NCI-H2171 (cell line): ENCODE measurements at regions not wholly inside any gene's neighbourhood (a gene's known extent, or its start where the extent isn't known, plus 50 kb on each side); places are given as distances from the start of the nearest gene placed in this dataset.

Experiments
- DNase-seq: peaks from one replicate; lab custom pipeline; 2025; lab: John Stamatoyannopoulos, UW

DNA sequence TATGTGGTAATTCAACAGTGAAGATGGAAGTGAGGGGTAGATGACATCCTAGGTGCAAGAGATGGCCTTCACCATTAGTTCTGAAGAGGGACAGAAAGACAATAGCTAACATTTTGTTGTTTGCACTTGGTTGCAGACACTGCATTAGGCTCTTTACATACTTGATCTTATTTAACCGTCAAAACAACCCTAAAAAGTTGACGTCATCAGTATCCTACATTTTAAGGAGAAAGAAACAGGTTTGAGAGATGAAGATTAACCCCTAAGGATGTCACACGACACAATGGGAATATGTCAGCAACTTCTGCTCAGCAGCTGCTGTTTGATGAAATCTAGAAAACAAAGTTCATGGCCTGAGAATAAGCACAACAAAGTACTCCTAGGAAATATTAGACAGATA, 72.6 kb upstream of the MC3R start:
- DNase-seq = no peak

GRCh38 chr20:56178219-56178618, 70.3 kb upstream of the MC3R start:
- no peak for DNase-seq

DNA sequence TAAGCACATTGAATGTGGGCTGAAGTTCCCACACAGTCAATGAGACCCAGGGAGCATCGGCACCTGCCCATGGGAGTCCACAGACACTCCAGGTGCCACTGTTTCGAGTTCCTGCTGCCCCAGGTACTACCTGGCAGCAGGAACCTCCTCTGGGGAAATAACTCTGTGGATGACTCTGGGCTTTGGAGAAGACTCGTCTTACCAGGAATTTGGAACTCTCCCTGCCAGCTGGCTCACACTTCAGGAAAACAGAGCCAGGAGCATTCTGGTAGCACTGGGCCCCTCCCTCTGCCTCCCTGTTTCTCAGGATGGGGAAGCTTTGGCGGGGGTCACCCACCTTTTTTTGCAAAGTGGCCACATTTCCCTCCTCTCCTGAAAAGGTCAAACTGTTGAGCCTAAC, 69.5 kb upstream of the MC3R start:
- no peak for DNase-seq

DNA sequence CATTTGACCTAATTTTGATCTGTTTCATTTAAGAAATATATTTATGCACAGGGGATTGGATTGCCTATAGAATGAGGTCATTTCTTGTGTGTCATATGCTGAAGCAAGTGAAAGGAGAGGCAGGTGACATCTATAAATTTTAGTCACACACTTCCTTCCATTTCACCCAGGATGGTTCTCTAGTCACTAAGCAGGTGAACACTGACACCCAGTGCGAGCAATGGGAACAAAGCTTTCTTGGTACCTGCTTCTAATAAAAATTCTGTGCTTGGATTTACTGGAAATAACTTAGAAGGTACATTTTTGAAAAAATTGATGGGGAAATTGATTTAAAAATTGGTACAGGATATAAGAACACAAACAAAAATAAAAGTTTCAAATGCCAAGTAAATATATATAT, 66.9 kb upstream of the MC3R start:
- DNase-seq = no peak

DNA sequence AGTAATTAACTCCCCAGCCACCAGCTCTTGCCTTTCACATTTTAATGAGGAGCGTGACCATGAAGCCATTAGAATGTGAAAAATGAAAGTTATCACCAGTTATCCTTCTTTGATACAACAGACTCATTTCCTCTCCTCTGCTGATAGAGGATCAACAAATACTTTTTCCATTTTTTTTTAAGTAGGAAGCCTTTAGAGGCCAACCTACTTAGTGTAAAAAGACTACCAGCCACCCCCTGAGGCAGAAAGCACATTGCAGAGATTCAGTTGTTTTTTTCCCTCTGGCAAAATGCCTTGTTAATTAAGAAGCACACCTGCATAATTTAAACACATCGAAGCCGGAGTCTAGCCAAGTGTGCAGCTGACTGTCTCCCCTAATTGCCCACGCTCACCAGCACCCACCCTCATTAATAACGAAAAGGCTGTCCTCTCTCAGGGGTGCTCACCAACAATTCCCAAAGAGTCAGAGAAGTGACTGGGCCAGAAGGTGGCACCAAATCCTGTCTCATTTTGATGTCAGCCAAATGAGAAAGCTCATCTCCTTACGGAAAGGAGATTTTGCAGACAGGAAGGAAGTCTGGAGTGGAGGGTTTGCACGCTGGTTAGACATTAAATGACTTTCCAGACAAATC, 60.9 kb upstream of the MC3R start:
- no peak for DNase-seq

- no peak for DNase-seq
These were observed 54.5 kb upstream of the MC3R start for GRCh38 chr20:56194042-56194441.

- no peak for DNase-seq
These were observed 52.6 kb upstream of the MC3R start for GRCh38 chr20:56195946-56196345.
